ENCODE measurements at regions not wholly inside any gene's neighbourhood (a gene's known extent, or its start where the extent isn't known, plus 50 kb on each side); places are given as distances from the start of the nearest gene placed in this dataset.

DNA sequence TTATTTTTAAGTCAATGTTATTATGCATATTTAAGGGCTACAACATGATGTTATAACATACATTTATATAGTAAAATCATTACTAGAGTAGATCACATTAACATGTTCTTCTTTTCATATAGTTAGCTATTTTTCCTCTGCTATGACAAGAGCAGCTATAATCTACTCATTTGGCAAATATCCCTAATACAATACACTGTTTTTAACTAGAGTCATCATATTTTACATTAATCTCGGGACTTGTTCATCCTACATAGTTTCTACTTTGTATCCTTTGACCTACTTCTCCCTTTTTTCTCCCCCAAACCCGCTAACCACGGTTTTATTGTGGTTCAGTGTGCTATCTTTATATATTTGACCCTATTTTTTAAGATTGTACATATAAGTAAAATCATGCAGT is 249.0 kb downstream of the EPM2A start:
- TF ChIP-seq, protein P1, sequence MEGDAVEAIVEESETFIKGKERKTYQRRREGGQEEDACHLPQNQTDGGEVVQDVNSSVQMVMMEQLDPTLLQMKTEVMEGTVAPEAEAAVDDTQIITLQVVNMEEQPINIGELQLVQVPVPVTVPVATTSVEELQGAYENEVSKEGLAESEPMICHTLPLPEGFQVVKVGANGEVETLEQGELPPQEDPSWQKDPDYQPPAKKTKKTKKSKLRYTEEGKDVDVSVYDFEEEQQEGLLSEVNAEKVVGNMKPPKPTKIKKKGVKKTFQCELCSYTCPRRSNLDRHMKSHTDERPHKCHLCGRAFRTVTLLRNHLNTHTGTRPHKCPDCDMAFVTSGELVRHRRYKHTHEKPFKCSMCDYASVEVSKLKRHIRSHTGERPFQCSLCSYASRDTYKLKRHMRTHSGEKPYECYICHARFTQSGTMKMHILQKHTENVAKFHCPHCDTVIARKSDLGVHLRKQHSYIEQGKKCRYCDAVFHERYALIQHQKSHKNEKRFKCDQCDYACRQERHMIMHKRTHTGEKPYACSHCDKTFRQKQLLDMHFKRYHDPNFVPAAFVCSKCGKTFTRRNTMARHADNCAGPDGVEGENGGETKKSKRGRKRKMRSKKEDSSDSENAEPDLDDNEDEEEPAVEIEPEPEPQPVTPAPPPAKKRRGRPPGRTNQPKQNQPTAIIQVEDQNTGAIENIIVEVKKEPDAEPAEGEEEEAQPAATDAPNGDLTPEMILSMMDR (IDR thresholded peaks at IDR 0.05; ENCODE audit: low read depth, low read length, missing input control): no peak
- TF ChIP-seq EGR1 (IDR thresholded peaks at IDR 0.05; ENCODE audit: low read depth in 2 of 2) (no peak), GABPA (IDR thresholded peaks at IDR 0.05 in 1 of 2, conservative IDR thresholded peaks at IDR 0.05 in 1 of 2) (no peak)

All from liver (tissue), 3 donors.